ENCODE measurements at regions not wholly inside any gene's neighbourhood (a gene's known extent, or its start where the extent isn't known, plus 50 kb on each side); places are given as distances from the start of the nearest gene placed in this dataset.

DNA sequence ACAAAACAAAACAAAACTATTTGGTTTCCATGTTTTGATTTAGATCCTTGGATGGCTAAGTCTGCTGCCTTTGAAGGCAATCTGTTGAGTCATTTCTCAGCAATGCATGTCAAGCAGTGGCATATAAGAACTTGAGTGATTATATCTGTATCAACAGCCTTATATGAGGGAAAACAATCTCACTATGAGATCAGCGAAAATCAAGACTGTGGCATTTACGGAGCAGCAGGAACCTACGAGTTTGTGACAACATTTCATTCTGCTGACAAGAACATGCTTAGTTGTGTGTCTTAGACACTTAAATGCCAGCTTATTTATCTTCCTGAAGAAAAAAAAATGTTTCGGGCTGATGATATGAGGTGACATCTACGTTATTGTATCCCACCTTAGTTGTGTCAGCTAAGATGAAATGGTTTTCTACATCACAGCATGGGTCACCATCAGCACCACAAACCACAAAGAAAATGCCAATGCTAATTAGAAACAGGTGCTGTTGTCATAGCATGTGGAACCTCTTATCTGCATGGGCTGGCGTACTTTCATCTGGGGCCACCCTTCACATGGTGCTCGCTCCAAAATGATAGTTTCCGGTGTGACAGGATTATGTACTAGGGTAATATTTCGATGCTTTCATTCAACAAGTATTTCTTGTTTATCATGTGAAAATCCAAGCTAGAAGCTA, 1085.5 kb downstream of the SORCS1 start:
- in situ Hi-C loops (cut with HindIII; ENCODE audit: low pct_unique_long_range_greater_than_20kb, low sequenced_read_pairs) (no loop called here), intact Hi-C loops (cut with micrococcal nuclease; ENCODE audit: unreplicated experiment) (no loop called here)
- Histone ChIP-seq H3K36me3 (ENCODE audit: control insufficient read depth, insufficient read depth, low read length) (no peaks in the 10 kb centered on the region), H3K4me3 (ENCODE audit: low read depth in 2 of 2, low read length in 2 of 2) (no peak overlapping the region), H3K27me3 (ENCODE audit: control insufficient read depth, insufficient read depth, low read length) (no peaks in the 10 kb centered on the region), H3K9me3 (ENCODE audit: control insufficient read depth, insufficient read depth, low read depth, low read length) (no peaks in the 10 kb centered on the region), H3K4me1 (ENCODE audit: control insufficient read depth, insufficient read depth, low read length) (no peaks in the 10 kb centered on the region), H3K27ac (ENCODE audit: low read length) (no peak overlapping the region)
- POLR2A ChIA-PET: no interaction called here
- ATAC-seq (no peak), DNase-seq (ENCODE audit: low read depth, low spot score) (no peak)
- TF ChIP-seq TCF7L2 (IDR thresholded peaks at IDR 0.05; ENCODE audit: low read depth, low read length): no peak
- TF ChIP-seq POLR2AphosphoS5 (IDR thresholded peaks at IDR 0.05; ENCODE audit: low read depth, low read length): no peak
- TF ChIP-seq, protein P1, sequence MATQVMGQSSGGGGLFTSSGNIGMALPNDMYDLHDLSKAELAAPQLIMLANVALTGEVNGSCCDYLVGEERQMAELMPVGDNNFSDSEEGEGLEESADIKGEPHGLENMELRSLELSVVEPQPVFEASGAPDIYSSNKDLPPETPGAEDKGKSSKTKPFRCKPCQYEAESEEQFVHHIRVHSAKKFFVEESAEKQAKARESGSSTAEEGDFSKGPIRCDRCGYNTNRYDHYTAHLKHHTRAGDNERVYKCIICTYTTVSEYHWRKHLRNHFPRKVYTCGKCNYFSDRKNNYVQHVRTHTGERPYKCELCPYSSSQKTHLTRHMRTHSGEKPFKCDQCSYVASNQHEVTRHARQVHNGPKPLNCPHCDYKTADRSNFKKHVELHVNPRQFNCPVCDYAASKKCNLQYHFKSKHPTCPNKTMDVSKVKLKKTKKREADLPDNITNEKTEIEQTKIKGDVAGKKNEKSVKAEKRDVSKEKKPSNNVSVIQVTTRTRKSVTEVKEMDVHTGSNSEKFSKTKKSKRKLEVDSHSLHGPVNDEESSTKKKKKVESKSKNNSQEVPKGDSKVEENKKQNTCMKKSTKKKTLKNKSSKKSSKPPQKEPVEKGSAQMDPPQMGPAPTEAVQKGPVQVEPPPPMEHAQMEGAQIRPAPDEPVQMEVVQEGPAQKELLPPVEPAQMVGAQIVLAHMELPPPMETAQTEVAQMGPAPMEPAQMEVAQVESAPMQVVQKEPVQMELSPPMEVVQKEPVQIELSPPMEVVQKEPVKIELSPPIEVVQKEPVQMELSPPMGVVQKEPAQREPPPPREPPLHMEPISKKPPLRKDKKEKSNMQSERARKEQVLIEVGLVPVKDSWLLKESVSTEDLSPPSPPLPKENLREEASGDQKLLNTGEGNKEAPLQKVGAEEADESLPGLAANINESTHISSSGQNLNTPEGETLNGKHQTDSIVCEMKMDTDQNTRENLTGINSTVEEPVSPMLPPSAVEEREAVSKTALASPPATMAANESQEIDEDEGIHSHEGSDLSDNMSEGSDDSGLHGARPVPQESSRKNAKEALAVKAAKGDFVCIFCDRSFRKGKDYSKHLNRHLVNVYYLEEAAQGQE (IDR thresholded peaks at IDR 0.05; ENCODE audit: insufficient read depth in 1 of 2, low read depth in 2 of 2, low read length in 1 of 2): no peak
- TF ChIP-seq SIN3A (IDR thresholded peaks at IDR 0.05; ENCODE audit: borderline replicate concordance, insufficient read depth, low read depth, low read length): no peak
- TF ChIP-seq, protein P2, sequence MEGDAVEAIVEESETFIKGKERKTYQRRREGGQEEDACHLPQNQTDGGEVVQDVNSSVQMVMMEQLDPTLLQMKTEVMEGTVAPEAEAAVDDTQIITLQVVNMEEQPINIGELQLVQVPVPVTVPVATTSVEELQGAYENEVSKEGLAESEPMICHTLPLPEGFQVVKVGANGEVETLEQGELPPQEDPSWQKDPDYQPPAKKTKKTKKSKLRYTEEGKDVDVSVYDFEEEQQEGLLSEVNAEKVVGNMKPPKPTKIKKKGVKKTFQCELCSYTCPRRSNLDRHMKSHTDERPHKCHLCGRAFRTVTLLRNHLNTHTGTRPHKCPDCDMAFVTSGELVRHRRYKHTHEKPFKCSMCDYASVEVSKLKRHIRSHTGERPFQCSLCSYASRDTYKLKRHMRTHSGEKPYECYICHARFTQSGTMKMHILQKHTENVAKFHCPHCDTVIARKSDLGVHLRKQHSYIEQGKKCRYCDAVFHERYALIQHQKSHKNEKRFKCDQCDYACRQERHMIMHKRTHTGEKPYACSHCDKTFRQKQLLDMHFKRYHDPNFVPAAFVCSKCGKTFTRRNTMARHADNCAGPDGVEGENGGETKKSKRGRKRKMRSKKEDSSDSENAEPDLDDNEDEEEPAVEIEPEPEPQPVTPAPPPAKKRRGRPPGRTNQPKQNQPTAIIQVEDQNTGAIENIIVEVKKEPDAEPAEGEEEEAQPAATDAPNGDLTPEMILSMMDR (IDR thresholded peaks at IDR 0.05): no peak
- BruUV-seq (replicated peaks): no TSS peak
- CTCF ChIA-PET: no interaction called here

DNA sequence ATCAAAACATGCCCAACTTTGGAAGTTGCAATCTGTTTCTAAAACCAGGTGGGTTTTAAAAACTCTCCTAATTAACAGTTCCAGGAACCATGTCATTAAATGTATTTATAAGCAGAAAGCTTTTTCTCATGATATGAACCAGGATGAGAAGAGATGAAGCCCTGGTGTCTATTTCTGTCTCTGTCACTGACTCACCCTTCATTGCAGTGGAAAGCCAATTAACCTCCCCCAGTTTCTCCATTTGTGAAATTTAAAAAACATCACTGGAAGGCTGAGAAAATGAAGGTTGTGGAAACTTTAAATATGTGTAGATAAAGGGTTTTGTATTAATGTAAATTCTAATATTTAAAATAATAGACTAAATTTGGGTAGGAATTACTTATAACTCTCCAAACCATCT, 1088.0 kb downstream of the SORCS1 start:
- intact Hi-C loops (cut with micrococcal nuclease; ENCODE audit: unreplicated experiment) (no loop called here), in situ Hi-C loops (cut with HindIII; ENCODE audit: low pct_unique_long_range_greater_than_20kb, low sequenced_read_pairs) (no loop called here)
- ChIA-PET CTCF (no interaction called here), POLR2A (no interaction called here)
- DNase-seq (ENCODE audit: low read depth, low spot score) (no peak), ATAC-seq (no peak)
- Histone ChIP-seq H3K36me3 (ENCODE audit: control insufficient read depth, insufficient read depth, low read length) (no peaks in the 10 kb centered on the region), H3K9me3 (ENCODE audit: control insufficient read depth, insufficient read depth, low read depth, low read length) (no peaks in the 10 kb centered on the region), H3K27ac (ENCODE audit: low read length) (no peak overlapping the region), H3K4me1 (ENCODE audit: control insufficient read depth, insufficient read depth, low read length) (no peaks in the 10 kb centered on the region), H3K4me3 (ENCODE audit: low read depth in 2 of 2, low read length in 2 of 2) (no peak overlapping the region), H3K27me3 (ENCODE audit: control insufficient read depth, insufficient read depth, low read length) (no peaks in the 10 kb centered on the region)
- no TSS peak for BruUV-seq (replicated peaks)
- TF ChIP-seq TCF7L2 (IDR thresholded peaks at IDR 0.05; ENCODE audit: low read depth, low read length): no peak
- TF ChIP-seq SIN3A (IDR thresholded peaks at IDR 0.05; ENCODE audit: borderline replicate concordance, insufficient read depth, low read depth, low read length): no peak
- TF ChIP-seq POLR2AphosphoS5 (IDR thresholded peaks at IDR 0.05; ENCODE audit: low read depth, low read length): no peak
- TF ChIP-seq, protein P1 (IDR thresholded peaks at IDR 0.05; ENCODE audit: insufficient read depth in 1 of 2, low read depth in 2 of 2, low read length in 1 of 2): no peak
- TF ChIP-seq, protein P2 (IDR thresholded peaks at IDR 0.05): no peak

All from Panc1 (cell line).